Uterus (tissue), 2 donors: ENCODE measurements at regions not wholly inside any gene's neighbourhood (a gene's known extent, or its start where the extent isn't known, plus 50 kb on each side); places are given as distances from the start of the nearest gene placed in this dataset.

Experiments used
- CTCF ChIP-seq, 4 experiments: fragments of 200-600 bp in 2 of 4; fragments of 450-650 bp in 2 of 4; sonication (generic) in 2 of 4; IDR thresholded peaks; one replicate each; pipeline ENCODE4 v1.5.1; 2016 to 2019; ENCODE audit warnings: antibody characterized with exemption in 4 of 4, mild to moderate bottlenecking in 2 of 4, moderate library complexity in 1 of 4
- POLR2A ChIP-seq, 2 donors: fragments of 450-650 bp; IDR thresholded peaks; one replicate each; pipeline ENCODE4 v1.6.1; 2016; ENCODE audit warnings: antibody characterized with exemption in 2 of 2, mild to moderate bottlenecking in 1 of 2, moderate library complexity in 1 of 2

- TF ChIP-seq CTCF (IDR thresholded peaks at IDR 0.05): no peak
- no peak for TF ChIP-seq POLR2A (IDR thresholded peaks at IDR 0.05)
Observed at GRCh38 chr4:28488021-28488420, 1627.4 kb downstream of the STIM2 start.
